ENCODE measurements at regions not wholly inside any gene's neighbourhood (a gene's known extent, or its start where the extent isn't known, plus 50 kb on each side); places are given as distances from the start of the nearest gene placed in this dataset.
A peak's percentile ranks its signal among the peaks of the same experiment; 100 is the strongest.
"Not testable (repeated sequence)": the region's sequence is repeated elsewhere in the genome, so short reads cannot be mapped to it uniquely, and the experiment has no call there.

DNA sequence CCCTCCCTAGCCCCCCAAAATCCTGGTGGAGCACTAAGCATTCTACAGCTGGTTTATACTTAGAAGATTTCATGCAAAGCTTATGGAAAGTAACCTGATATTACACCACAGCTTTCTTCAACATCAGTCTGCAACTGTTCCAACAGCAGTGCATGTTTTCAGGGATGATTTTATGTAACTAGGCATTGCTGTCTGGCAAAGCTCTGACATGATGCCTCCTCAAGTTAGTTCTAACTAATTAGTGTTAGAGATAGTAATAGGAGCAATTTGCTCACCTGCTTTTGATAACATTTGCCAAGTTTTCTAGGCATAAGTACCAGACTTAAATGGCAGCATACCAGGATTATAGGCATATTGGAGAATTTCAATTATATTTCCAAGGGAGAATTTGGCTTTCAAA lies 330.3 kb upstream of the SGO1 start:
- intact Hi-C loops (cut with DNase I), result loop anchor here (10.0 kb wide), 1 partner anchor 968 kb away; no protein-coding TSS in a partner anchor
- no peak for ATAC-seq

DNA sequence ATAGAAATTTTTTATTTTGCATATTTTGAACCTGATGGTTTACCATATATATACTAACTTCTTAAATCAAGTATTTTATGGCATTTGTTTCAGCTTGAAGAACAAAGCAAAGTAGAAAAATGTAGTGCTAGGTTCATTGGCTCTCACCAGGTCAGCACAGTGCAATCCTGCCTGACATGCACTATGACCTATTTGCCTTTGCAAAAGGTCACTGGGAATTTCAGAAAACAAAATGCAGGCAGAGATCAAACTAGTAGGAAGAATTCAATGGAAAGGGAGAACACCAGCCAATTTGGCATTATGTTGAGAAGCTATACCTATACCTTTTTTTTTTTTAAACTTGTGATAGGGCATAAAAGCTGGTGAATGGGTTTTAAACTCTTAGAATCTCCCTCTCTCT lies 329.8 kb upstream of the SGO1 start:
- DNase-seq (ENCODE audit: missing footprints) (no peak), ATAC-seq (no peak)
- intact Hi-C loops (cut with DNase I), result loop anchor here (10.0 kb wide), 1 partner anchor 969 kb away; no protein-coding TSS in a partner anchor

More for the DNA sequence above, 330.3 kb upstream of the SGO1 start:
- no peak for DNase-seq (ENCODE audit: missing footprints)

DNA sequence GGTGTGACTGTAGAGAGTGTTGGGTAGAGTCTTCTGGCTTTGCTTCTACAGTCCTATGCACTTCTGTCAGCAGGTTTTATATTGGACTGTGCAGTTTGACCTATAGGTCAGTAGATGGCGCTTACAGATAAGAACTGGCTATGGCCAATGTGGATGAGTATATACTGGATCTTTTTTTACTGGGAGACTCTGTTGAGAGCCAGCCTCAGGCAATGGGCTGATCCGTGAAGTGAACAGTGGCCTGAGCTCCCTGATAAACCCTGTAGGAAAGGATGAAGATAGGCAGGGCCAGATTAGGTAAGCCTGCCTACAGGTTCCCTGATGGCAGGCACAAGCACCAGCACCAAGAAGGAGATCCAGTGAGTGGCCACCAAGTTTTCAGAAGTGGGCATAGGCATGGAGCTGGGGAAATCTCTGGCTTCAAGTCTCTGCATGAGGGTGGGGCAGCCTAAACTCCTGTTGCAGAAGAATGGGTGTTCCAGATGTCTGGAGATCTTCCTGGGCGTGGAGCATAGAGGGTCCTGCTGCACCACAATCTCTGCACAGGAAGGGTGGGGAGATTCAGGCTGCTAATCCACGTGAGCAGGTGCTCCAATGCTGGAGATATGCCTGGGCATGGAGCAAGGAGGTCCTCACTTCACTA lies 326.0 kb upstream of the SGO1 start:
- intact Hi-C loops (cut with DNase I), result loop anchor here (1.0 to 10.0 kb wide), 3 partner anchors 227 to 1610 kb away; no protein-coding TSS in a partner anchor
- DNase-seq (ENCODE audit: missing footprints) (no peak), ATAC-seq (peak; percentile 62)

DNA sequence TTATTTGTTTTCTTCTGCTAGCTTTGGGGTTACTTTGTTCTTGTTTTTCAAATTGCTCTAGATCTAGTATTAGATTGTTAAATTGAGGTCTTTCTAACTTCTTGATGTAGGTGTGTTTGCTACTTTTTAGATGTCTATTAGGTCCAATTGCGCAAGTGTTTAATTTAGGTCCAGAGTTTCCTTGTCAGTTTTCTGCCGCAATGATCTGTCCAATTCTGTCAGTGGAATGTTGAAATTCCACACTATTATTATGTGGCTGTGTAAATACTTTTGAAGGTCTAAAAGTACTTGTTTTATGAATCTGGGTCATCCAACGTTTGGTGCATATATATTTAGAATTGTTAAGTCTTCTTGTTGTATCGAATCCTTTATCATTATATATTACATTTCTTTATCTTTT lies 324.4 kb upstream of the SGO1 start:
- DNase-seq (ENCODE audit: missing footprints) (no peak), ATAC-seq (no peak)
- intact Hi-C loops (cut with DNase I), result loop anchor here (5.0 to 10.0 kb wide), 2 partner anchors 974 to 1612 kb away; no protein-coding TSS in a partner anchor

DNA sequence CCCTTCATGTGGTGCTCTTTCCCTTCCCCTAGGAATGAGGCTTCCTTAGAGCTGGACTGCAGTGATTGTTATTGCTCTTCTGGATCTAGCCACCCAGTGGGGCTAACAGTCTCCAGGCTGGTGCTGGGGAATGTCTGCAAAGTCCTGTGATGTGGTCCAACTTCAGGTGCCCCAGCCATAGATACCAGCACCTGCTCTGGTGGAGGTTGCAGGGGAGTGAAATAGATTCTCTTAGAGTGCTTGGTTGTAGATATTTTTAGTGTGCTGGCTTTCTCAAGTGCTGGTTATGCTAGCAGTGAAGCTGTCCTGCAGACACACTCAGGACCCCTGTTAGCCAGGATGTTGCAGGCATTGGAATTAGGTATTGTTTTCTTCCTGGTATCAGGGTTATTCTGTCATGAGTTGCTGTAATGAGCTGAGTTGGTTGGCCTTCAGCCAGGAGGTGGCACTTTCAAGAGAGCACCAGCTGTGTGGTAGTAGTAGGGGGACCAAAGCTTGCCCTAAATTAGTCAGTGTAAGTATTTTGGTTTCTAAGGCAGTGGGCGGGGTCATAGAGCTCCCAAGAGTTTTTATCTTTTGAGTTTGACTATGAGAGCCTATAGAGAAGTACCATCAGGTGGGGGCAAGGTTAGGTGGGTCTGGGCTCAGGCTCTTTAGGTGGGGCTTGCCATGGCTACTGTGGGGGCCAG lies 317.5 kb upstream of the SGO1 start:
- DNase-seq (ENCODE audit: missing footprints), result no peak
- intact Hi-C loops (cut with DNase I), result no loop called here
- ATAC-seq, result no peak

DNA sequence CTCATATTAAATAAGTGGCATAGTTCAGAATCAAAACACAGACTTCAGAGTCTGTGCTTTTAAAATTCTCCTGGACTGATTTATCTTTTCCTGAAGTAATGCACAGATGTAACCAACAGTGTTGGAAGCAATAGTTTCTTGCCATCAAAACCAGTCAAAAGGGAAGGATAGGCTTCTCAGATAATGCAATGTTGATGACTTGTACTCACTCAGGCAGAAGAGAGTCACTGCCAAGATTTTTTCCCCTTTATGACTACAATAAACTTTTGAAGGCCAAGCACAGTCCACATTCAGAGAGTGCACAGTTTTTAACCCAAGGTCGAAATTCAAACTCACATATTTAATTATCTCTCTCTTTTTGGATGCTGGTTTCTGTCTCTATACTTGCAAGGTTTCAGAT lies 305.0 kb upstream of the SGO1 start:
- intact Hi-C loops (cut with DNase I), result no loop called here
- no peak for ATAC-seq
- DNase-seq (ENCODE audit: missing footprints), result no peak

DNA sequence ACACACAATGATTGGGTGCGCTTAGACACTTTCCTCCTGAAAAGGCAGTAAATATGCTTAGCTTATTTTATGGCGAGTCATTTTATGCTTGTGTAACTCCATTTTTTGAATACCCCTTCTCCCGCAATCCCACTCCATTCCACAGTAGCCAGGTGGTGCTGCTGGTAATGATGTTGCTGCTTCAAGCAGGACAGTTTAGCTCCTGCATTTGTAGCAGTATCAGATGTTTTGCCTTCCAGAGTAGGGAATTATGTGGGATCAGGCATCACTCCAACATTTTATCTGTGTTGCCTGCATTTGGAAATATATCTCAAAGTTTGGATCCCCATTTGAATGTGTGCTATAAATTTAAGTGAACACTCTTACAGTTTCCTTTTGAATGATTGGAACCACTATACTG lies 302.1 kb upstream of the SGO1 start:
- ATAC-seq, result no peak
- intact Hi-C loops (cut with DNase I), result no loop called here

DNA sequence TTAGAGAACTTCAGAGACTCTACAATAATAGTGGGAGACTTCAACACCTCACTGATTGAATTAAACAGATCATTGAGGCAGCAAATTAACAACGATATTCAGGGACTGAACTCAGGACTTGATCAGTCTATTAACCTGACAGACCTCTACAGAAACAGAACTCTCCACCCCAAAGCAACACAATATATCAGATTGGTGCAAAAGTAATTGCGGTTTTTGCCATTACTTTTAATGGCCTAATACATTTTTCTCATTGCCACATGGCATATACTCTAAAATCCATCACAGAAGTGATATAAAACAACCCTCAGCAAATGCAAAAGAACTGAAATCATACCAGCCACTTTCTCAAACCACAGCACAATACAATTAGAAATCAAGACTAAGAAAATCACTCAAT lies 298.1 kb upstream of the SGO1 start:
- intact Hi-C loops (cut with DNase I), result no loop called here
- ATAC-seq, result no peak
- no peak for DNase-seq (ENCODE audit: missing footprints)

More for the DNA sequence above, 302.1 kb upstream of the SGO1 start:
- DNase-seq (ENCODE audit: missing footprints), result no peak

DNA sequence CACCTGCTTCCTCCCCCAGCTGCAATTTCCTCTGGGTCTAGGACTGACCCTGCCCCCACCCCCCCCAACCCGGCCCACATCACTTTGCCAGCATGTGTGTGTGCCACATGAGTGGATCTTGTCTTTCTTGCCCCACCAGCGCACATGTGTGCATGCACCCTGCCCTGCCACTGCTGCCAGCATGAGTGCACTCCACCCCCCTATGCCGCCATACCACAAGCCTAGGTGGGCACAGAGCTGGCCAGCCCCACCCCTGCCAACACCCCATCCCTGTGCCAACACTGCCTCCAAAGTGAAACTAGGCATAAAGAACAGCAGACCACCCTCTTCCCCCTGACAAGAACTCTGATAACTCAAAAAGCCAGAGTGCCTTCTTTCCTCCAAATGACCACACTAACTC lies 296.3 kb upstream of the SGO1 start:
- no peak for ATAC-seq
- DNase-seq (ENCODE audit: missing footprints), result no peak
- intact Hi-C loops (cut with DNase I), result no loop called here

DNA sequence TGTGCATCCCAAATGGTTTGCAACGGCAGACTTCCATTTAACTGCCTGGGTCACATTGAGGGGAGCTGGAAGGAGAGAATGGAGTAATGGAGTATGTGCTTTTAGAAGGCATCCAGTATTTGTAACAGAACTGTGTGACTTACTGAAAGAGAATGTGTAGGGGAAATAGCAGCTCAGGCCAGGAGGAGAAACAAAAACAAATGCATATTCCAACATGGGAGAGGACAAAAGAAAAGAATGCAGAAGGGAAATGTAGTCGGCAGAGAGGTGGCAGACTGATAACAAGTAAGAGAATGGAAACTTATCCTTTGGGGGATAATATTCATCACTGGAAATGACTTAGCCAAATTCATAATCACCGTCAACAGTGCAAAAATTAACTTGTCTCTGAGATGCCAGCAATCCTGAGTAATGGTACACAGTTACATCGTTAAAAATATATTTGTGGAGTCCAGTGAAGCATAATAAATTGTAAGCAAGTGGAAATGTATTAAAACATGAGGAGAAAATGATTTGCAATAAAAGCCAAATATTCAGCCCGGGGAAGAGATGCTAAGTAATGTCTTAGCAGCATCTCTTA lies 294.9 kb upstream of the SGO1 start:
- intact Hi-C loops (cut with DNase I), result no loop called here

DNA sequence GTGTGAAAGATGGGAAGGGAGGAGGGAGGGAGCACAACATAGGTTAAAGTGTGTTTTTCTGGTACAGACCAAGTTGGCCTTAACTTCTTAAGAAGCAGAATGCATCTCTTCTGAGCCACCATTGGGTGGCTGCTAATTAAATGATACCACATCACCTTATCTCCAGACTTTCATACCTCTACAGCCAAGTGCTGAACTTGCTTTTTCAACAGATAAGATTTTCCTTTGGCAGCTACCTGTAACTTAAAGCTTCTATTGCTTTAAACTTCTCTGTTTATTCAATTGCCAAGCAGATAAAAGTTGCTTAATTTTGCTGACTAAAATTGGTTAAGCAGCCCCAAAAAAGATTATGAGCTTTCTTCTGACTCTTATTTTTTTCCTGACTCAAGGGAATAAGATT lies 292.4 kb upstream of the SGO1 start:
- ATAC-seq (no peak), DNase-seq (ENCODE audit: missing footprints) (no peak)
- intact Hi-C loops (cut with DNase I), result no loop called here

More for the DNA sequence above, 294.9 kb upstream of the SGO1 start:
- ATAC-seq, result no peak
- DNase-seq (ENCODE audit: missing footprints), result no peak

DNA sequence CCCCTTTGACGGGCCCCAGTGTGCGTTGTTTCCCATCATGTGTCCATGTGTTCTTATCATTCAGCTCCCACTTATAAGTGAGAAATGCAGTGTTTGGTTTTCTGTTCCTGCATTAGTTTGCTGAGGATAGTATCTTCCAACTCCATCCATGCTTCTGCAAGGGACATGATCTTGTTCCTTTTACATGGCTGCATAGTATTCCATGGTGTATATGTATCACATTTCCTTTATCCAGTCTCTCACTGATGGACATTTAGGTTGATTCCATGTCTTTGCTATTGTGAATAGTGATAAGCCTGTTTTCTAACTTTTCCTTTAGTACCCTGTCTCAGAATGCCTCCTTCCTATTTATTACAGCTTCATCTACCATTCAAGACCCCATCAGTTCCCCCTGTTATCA lies 278.2 kb upstream of the SGO1 start:
- ATAC-seq; DNase-seq (ENCODE audit: missing footprints); intact Hi-C loops (cut with DNase I): not testable (repeated sequence)

DNA sequence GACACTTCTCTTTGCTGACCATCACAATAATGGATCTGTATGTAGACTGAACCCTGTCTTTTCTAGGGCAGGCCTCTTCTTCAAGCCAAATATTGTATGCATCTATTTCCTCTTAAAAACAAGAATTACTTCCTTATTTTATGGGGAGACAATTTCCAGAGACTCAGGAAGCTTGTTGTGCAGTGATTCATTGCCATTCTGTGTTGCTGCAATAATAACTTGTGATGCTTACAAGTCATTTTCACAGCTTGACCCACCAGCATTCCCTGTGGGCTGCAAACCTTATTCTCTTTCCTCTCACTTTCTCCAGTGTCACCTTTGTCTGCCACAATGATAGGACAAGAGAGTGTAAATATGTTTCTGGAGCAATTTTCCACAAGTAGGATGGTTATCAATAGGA lies 276.7 kb upstream of the SGO1 start:
- ATAC-seq, result no peak
- DNase-seq (ENCODE audit: missing footprints), result no peak
- intact Hi-C loops (cut with DNase I), result no loop called here

DNA sequence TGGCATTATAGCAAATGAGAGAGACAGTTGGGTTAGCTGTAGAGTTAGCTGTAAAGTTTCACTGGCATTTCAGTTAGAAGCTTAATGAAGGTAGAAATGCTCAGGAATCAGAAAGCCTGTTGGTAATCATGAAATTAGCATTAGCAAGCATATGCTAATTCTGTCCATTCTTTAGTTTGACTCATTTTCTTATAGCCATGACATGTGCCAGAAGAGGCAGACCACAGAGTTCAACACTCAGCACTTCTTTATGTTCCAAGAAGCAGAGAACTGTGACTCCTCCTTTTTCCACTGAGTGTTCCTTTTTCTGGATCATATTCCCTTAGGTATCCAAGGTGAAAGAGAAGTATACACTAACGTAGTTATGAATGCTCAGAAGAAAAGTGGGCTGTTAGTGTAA lies 276.2 kb upstream of the SGO1 start:
- no peak for ATAC-seq
- intact Hi-C loops (cut with DNase I), result no loop called here

DNA sequence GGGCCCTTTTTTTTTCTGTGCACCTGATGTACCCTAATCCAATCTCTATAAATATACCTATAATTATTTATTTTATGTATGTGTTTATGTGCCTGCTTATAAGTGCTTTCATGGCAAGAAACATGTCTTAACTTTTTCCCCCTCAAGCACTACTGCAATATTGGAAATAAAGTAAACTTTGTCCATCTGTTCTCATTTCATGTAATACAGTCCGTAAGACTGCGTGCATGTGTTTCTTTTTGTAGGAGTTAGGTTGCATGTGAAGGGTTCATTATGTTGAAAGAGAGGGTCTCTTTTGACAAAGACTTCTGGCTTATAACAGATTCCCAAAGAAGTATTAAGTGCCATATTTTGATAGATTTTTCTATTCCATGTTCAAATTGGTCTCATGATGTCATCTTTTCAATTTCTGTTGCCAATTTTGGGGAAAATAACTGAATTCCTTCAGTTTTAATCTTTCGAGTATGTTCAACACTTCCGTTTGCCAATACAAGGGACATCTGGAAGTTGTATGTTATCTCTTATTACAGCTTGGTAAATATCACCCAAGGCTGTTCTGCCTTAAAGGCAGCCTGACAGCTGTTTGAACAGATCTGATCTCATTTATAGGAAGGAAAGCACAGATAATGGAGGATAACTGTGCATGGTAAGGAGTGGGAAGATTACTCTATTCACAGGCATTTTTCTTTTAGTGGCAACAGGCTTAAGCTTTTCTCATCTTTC lies 273.1 kb upstream of the SGO1 start:
- intact Hi-C loops (cut with DNase I), result no loop called here
- no peak for DNase-seq (ENCODE audit: missing footprints)
- peak; percentile 71 for ATAC-seq

More for the DNA sequence above, 276.2 kb upstream of the SGO1 start:
- no peak for DNase-seq (ENCODE audit: missing footprints)

DNA sequence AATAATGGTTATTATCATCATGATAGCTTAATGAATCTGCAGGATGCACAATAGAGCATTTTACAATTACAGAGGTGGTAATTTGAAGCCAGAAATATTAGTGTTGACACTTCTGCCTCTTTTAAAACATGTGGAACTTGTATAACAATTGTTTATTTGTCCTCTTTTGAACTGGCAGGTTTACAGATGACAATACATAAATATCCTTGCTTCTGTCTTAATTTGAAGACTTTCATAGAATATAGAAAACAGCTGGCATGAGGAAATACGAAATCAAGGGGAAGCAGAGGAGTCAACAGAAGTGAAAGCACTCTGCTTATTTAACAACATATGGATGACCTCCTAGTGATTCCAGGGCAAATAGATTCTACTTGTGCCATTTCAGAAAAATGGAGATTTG lies 270.5 kb upstream of the SGO1 start:
- intact Hi-C loops (cut with DNase I), result no loop called here
- DNase-seq (ENCODE audit: missing footprints), result no peak
- no peak for ATAC-seq

DNA sequence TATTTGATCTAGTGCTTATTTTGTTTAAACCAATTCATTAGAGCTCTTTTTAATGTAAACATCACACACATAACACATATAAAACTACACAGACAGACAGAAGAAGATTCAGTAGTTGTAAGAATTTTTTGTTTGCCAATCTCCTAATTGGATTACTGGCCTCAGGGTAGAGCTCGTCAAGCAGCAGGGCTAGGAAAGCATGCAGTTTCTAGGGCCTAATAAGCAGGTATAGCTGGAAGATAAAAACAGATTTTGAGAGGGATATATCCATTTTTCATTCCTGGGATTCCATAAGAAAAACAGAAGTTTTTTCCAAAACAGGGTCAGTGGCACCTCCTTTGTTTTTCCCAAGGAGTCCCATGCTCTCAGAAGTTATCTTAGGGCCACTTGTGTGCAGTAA lies 265.2 kb upstream of the SGO1 start:
- DNase-seq (ENCODE audit: missing footprints) (no peak), ATAC-seq (no peak)
- intact Hi-C loops (cut with DNase I), result no loop called here

DNA sequence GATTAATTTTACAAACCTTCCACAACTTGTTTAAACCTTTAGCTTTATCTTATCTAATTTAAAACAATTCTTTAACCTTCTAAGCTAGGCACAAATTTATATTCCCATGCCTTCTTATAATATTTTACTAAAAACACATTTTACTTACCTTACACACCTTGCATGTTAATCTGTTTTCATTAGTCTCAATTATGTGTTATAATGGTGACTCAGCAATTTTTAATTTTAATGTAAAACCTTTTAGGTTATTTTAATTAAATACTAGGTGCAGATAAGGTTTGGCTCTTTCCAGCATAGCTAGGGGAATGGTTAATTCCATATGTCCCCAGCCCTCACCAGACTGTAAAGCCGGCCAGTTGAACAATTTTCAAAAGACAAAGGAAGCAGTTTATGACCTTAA lies 264.6 kb upstream of the SGO1 start:
- no peak for DNase-seq (ENCODE audit: missing footprints)
- ATAC-seq, result no peak
- intact Hi-C loops (cut with DNase I), result no loop called here

DNA sequence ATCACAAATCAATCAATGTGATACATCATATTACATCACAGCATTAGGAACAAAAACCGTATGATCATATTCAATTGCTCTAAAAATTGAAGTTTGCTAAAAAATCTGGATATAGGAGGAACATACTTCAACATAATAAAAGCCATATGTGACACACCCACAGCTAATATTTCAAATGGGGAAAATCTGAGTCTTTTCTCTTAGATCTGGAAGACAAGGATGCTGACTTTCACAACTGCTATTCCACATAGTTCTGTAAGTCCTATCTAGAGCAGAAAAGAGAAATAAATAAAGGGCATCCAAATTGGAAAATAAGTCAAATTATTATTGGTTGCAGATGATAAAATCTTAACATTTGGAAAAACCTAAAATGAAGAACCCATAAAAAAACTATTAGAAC lies 256.8 kb upstream of the SGO1 start:
- ATAC-seq (no peak), DNase-seq (ENCODE audit: missing footprints) (no peak)
- intact Hi-C loops (cut with DNase I), result no loop called here

Data from Right ventricle myocardium inferior (tissue), 1 donor.